Glutamatergic neuron (in vitro differentiated cells): ENCODE measurements at regions not wholly inside any gene's neighbourhood (a gene's known extent, or its start where the extent isn't known, plus 50 kb on each side); places are given as distances from the start of the nearest gene placed in this dataset.
A peak's percentile ranks its signal among the peaks of the same experiment; 100 is the strongest.

Experiments used
- DNase-seq: peaks from one replicate; pipeline ENCODE4 v3.0.0; 2022
- H3K27ac Mint-ChIP-seq: one replicate; pipeline ENCODE4 v1.8.0; 2020; ENCODE audit warnings: mild to moderate bottlenecking, mixed read lengths, inconsistent platforms; ENCODE audit not compliant: unreplicated experiment
- H3K27me3 Mint-ChIP-seq: one replicate; pipeline ENCODE4 v1.8.0; 2020; ENCODE audit warnings: mild to moderate bottlenecking, moderate library complexity, mixed read lengths, inconsistent platforms; ENCODE audit not compliant: unreplicated experiment
- H3K36me3 Mint-ChIP-seq: one replicate; pipeline ENCODE4 v1.8.0; 2020; ENCODE audit warnings: mild to moderate bottlenecking, mixed read lengths, inconsistent platforms; ENCODE audit not compliant: unreplicated experiment
- H3K4me1 Mint-ChIP-seq: one replicate; pipeline ENCODE4 v1.8.0; 2020; ENCODE audit warnings: mild to moderate bottlenecking, low read depth, mixed read lengths, inconsistent platforms; ENCODE audit not compliant: unreplicated experiment
- H3K4me3 Mint-ChIP-seq: one replicate; pipeline ENCODE4 v1.8.0; 2020; ENCODE audit warnings: mild to moderate bottlenecking, mixed read lengths, inconsistent platforms; ENCODE audit not compliant: unreplicated experiment
- H3K9me3 Mint-ChIP-seq: one replicate; pipeline ENCODE4 v1.8.0; 2020; ENCODE audit warnings: mild to moderate bottlenecking, moderate library complexity, mixed read lengths, inconsistent platforms; ENCODE audit not compliant: unreplicated experiment
- CTCF ChIP-seq: fragments of 200-600 bp; sonication (generic); IDR thresholded peaks from one replicate; pipeline ENCODE4 v1.5.0; 2021; ENCODE audit not compliant: partially characterized antibody, unreplicated experiment

GRCh38 chr3:43894176-43895049, 203.7 kb downstream of the ABHD5 start:
- TF ChIP-seq CTCF: peak; percentile 42
- peaks cover 25% of the 10 kb centered on the region for H3K4me1 Mint-ChIP-seq
- H3K27me3 Mint-ChIP-seq: no peaks in the 10 kb centered on the region
- H3K36me3 Mint-ChIP-seq: no peaks in the 10 kb centered on the region
- DNase-seq: peak; percentile 61
- H3K9me3 Mint-ChIP-seq: peaks cover 2% of the 10 kb centered on the region
- H3K27ac Mint-ChIP-seq: no peak overlapping the region
- H3K4me3 Mint-ChIP-seq: peak overlapping the region; percentile 75

DNA sequence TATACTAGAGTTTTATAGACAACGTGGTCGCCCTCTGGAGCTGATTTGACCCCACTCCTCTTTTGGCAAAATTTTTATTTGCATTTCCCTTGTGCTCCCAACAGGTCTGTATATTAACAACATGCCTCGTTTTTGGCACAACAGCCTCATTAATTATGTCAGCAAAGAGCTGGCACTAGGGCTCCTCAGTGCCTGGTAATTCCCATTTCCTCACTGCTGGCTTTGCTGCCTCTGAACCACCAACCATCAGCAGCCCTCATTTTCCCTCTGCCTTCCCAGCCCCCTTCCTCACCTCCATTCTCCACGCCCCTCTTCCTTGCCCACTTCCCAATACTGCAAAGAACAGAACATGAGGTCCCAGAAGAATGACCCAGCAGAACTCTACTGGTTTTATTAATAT, 204.8 kb downstream of the ABHD5 start:
- H3K27ac Mint-ChIP-seq: no peak overlapping the region

DNA sequence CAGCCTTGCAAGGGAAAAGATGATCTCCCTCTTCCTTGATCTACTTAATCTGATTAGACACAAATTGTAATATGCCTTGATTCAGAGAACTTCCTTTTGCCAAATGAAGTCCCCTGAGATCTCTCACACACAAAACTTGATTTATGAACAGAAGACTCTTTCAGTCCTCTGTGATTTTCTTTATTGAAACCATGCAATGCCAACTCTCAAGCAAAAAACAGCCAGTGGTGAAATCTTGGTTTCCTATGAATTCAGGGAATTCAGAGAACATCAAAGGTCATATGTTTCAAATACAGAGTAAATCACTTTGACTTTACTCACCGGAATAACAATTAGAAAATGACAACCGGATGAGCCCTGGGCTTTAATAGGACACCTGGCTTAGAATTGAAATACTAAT, 211.7 kb downstream of the ABHD5 start:
- H3K27ac Mint-ChIP-seq: no peak overlapping the region
- no peak overlapping the region for H3K4me3 Mint-ChIP-seq
- H3K27me3 Mint-ChIP-seq: no peaks in the 10 kb centered on the region
- DNase-seq: no peak
- no peak for TF ChIP-seq CTCF
- H3K36me3 Mint-ChIP-seq: peaks cover 4% of the 10 kb centered on the region
- no peaks in the 10 kb centered on the region for H3K9me3 Mint-ChIP-seq
- peaks cover 8% of the 10 kb centered on the region for H3K4me1 Mint-ChIP-seq

More for the DNA sequence above, 204.8 kb downstream of the ABHD5 start:
- TF ChIP-seq CTCF: no peak
- no peaks in the 10 kb centered on the region for H3K27me3 Mint-ChIP-seq
- peaks cover 4% of the 10 kb centered on the region for H3K36me3 Mint-ChIP-seq
- peaks cover 25% of the 10 kb centered on the region for H3K4me1 Mint-ChIP-seq
- H3K4me3 Mint-ChIP-seq: no peak overlapping the region
- DNase-seq: no peak
- H3K9me3 Mint-ChIP-seq: peaks cover 2% of the 10 kb centered on the region

DNA sequence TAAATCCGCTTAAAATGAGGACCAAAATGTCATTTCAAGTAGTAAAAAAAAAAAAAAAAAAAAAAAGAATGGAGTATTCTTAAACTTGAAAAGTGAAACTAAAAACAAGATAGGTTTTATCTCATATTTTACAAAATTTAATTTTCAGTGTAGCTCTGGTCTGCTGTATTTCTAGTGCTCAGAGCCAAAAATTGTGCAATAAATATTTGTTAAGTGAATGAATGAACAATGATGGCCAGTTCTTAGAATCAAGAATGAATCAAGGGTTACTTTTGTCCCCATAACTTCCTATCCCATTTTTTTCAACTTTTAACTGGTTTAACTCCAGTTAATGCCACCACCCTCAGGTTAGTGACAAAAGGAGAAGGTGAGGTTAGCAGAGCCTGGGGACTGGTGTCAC, 214.4 kb downstream of the ABHD5 start:
- no peak for DNase-seq
- TF ChIP-seq CTCF: no peak
- no peak overlapping the region for H3K27ac Mint-ChIP-seq
- H3K27me3 Mint-ChIP-seq: no peaks in the 10 kb centered on the region
- peaks cover 4% of the 10 kb centered on the region for H3K36me3 Mint-ChIP-seq
- peaks cover 20% of the 10 kb centered on the region for H3K4me1 Mint-ChIP-seq
- H3K4me3 Mint-ChIP-seq: no peak overlapping the region
- no peaks in the 10 kb centered on the region for H3K9me3 Mint-ChIP-seq

DNA sequence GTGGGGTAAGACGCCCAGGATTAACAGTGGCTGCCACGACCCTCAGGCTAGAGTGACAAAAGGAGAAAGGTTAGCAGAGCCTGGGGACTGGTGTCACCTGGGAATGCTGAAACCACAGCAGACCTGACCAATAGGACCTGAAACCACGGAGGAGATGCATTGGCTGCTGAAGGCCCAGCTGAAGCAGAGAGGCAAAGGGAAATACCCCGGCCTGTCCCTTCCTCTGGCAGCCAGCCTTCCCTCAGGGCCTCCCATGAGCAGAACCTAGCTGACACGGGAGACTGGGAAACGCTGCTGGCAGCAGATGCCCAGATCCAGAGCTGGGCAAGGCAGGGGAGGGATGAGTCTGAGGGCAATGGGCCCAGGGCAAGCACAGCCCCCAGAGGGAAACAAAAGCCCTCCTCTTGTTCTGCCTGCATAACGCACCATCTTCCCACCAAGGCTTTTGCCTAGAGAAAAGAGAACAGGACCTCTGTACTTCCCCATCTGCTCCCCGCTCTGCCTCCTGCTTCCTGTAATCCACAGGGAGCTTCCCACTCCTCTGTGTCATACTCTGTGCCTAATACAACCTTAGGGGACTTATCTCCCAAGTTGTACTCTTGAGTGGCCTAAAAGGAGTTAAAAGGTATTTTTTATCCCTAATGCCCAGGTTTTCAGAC, 216.2 kb downstream of the ABHD5 start:
- no peak for TF ChIP-seq CTCF
- peak overlapping the region; percentile 87 for H3K27ac Mint-ChIP-seq
- no peaks in the 10 kb centered on the region for H3K9me3 Mint-ChIP-seq
- H3K4me3 Mint-ChIP-seq: peak overlapping the region; percentile 68
- H3K36me3 Mint-ChIP-seq: no peaks in the 10 kb centered on the region
- no peaks in the 10 kb centered on the region for H3K27me3 Mint-ChIP-seq
- H3K4me1 Mint-ChIP-seq: peaks cover 20% of the 10 kb centered on the region
- DNase-seq: peak; percentile 28
